ENCODE measurements at regions not wholly inside any gene's neighbourhood (a gene's known extent, or its start where the extent isn't known, plus 50 kb on each side); places are given as distances from the start of the nearest gene placed in this dataset.

DNA sequence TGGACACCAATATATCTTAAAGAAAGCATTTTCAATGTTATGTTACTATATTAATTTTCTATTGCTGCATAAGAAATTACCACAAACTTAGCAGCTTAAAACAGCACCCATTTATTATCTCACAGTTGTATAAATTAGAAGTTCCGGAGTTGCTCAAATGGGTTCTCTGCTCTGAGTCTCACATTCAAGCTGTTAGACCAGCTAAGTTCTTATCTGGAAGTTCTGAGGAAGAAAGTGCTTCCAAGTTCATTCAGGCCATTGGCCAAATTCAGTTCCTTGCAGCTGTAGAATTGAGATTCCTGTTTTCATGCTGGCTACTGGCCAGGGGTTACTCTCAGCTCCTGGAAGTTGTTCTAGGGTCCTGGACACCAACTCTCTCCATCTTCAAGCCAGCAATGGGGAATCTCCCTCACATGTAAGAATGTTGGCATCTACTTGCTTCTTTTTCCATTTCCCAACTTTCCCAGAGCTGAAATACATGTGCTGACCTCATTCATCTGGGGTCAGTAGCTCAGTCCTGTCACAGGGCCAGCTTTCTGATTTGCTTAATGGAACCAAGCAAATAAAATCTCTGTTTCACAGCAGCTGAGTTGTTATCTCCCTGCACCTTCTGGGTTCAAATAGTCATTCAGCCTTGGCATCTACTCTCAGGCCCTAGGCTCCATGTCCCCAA, 99.6 kb upstream of the INTU start:
- TF ChIP-seq, protein P1, sequence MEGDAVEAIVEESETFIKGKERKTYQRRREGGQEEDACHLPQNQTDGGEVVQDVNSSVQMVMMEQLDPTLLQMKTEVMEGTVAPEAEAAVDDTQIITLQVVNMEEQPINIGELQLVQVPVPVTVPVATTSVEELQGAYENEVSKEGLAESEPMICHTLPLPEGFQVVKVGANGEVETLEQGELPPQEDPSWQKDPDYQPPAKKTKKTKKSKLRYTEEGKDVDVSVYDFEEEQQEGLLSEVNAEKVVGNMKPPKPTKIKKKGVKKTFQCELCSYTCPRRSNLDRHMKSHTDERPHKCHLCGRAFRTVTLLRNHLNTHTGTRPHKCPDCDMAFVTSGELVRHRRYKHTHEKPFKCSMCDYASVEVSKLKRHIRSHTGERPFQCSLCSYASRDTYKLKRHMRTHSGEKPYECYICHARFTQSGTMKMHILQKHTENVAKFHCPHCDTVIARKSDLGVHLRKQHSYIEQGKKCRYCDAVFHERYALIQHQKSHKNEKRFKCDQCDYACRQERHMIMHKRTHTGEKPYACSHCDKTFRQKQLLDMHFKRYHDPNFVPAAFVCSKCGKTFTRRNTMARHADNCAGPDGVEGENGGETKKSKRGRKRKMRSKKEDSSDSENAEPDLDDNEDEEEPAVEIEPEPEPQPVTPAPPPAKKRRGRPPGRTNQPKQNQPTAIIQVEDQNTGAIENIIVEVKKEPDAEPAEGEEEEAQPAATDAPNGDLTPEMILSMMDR (IDR thresholded peaks at IDR 0.05; ENCODE audit: low read depth, low read length) = no peak
- H3K9me3 ChIP-seq = no peaks in the 10 kb centered on the region
- H3K4me1 ChIP-seq = no peaks in the 10 kb centered on the region
- peak; percentile 8 for DNase-seq
- no peaks in the 10 kb centered on the region for H3K36me3 ChIP-seq
- no peaks in the 10 kb centered on the region for H3K27me3 ChIP-seq
- H3K4me3 ChIP-seq (ENCODE audit: low read depth, low read length) = no peak overlapping the region

DNA sequence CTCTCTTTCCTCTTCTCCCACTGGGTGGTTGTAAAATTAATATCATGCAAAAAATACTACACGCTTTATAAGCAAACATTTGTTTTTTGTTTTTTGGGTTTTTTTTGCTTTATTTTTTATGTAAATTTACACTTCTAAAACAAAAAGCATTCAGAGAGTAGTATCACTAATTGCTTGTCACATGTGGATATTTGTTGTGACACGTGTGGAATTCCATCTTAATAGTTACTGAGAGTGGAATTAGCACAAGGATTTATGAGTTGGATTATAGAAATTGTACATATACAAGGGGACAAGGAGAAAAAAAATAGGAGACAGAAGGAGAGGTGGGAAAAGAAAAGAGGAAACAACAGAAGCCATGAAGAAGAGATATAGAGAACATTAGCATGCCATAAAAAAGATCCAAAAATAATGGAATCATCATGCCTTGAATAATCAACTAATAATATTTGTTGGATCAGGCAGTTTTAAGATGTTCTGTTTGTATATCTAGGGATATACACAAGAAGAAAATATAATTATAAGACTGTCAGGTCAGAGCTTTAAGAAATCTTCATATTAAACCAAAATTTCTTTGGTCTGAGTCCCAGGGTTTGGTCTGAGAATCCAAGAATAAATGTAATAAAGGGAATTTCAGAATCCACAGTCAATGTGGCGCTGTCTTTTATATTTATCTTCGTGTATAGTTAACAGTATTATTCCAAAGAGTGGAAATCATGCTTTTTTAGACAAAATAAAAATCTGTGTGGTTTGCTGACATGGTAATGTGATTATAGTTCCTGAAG, 98.5 kb upstream of the INTU start:
- Histone ChIP-seq H3K36me3 (no peaks in the 10 kb centered on the region), H3K4me3 (ENCODE audit: low read depth, low read length) (no peak overlapping the region), H3K27me3 (no peaks in the 10 kb centered on the region), H3K9me3 (no peaks in the 10 kb centered on the region), H3K4me1 (no peaks in the 10 kb centered on the region)
- DNase-seq = no peak
- TF ChIP-seq, protein P1 (IDR thresholded peaks at IDR 0.05; ENCODE audit: low read depth, low read length) = no peak

DNA sequence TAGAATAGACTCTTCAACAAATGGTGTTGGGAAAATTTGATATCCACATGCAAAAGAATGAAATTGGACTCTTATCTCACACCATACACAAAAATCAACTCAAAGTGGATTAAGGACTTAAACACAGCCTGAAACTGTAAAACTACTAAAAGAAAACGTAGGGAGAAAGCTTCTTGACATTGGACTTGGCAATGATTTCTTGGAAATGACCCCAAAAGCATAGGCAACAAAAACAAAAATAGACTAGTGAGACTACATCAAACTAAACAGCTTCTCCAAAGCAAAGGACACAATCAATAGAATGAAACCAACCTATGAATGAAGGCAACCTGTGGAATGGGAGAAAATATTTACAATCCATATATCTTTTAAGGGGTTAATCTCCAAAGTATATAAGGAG, 94.7 kb upstream of the INTU start:
- H3K9me3 ChIP-seq = no peaks in the 10 kb centered on the region
- H3K4me3 ChIP-seq (ENCODE audit: low read depth, low read length) = no peak overlapping the region
- TF ChIP-seq, protein P1 (IDR thresholded peaks at IDR 0.05; ENCODE audit: low read depth, low read length) = no peak
- DNase-seq = no peak
- no peaks in the 10 kb centered on the region for H3K36me3 ChIP-seq
- no peaks in the 10 kb centered on the region for H3K27me3 ChIP-seq
- H3K4me1 ChIP-seq = no peaks in the 10 kb centered on the region

DNA sequence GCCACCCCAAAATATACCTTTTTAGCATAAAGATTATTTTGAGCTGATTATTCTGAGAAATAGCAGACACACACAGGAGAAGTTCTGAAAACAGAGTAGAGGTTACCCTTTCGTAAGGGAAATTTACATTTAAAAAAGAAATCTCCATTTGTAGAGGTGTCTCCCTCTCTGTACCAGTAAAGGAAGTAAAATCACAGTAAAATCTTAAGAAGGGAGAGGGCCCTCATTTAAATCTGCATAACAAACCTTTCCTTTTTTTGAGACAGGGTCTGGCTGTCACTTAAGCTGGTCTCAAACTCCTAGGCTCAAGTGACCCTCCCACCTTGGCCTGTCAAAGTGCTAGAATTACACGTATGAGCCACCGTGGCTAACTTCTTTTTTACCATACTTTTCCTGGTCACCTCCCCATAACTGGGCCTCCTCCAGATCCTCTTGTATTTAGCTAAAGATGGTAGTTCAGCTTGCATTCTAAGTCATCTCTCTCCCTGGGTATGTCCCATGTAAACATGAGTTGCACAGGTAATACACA, 92.2 kb upstream of the INTU start:
- Histone ChIP-seq H3K4me3 (ENCODE audit: low read depth, low read length) (no peak overlapping the region), H3K9me3 (no peaks in the 10 kb centered on the region), H3K4me1 (no peaks in the 10 kb centered on the region), H3K36me3 (no peaks in the 10 kb centered on the region), H3K27me3 (no peaks in the 10 kb centered on the region)
- TF ChIP-seq, protein P1 (IDR thresholded peaks at IDR 0.05; ENCODE audit: low read depth, low read length) = no peak
- DNase-seq = no peak

DNA sequence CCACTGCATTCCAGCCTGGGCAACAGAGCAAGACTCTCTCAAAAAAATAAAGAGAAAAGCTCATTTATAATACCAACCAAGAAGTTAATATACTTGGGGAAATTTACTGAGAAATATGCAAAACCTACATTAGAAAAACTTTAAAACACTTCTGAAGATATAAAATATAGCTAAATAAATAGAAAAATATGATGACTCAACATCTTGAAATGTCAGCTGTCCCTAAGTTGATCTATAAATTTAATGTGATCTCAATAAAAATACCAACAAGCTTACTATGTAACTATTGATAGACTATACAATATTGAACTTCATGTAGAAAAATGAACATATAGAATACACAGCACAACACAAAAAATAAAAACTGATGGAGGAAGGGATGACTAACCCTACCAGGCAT, 87.5 kb upstream of the INTU start:
- H3K27me3 ChIP-seq = no peaks in the 10 kb centered on the region
- no peaks in the 10 kb centered on the region for H3K4me1 ChIP-seq
- no peak for DNase-seq
- H3K9me3 ChIP-seq = no peaks in the 10 kb centered on the region
- H3K36me3 ChIP-seq = no peaks in the 10 kb centered on the region
- H3K4me3 ChIP-seq (ENCODE audit: low read depth, low read length) = no peak overlapping the region
- TF ChIP-seq, protein P1 (IDR thresholded peaks at IDR 0.05; ENCODE audit: low read depth, low read length) = no peak

Measured in BE2C (cell line).